Heart right ventricle (tissue), 16 donors: ENCODE measurements at regions not wholly inside any gene's neighbourhood (a gene's known extent, or its start where the extent isn't known, plus 50 kb on each side); places are given as distances from the start of the nearest gene placed in this dataset.

Experiments used
- ATAC-seq, 8 donors: fragments of 200-7000 bp; cut with Tn5 transposase; one replicate each; pipeline ENCODE4 v1.9.1; 2020; ENCODE audit warnings: mild to moderate bottlenecking in 8 of 8, moderate library complexity in 8 of 8, moderate number of reproducible peaks in 1 of 8
- DNase-seq, 2 donors: peaks; one replicate each; pipeline ENCODE4 v3.0.0-alpha.2; 2020
- H3K27ac ChIP-seq, 10 donors: fragments of 200-600 bp; sonication (generic) in 2 of 10; one replicate each; pipeline versions ENCODE4 v1.5.0 to v1.8.0; 2020 to 2022; ENCODE audit warnings: mild to moderate bottlenecking in 3 of 10
- H3K27me3 ChIP-seq, 7 donors: fragments of 200-600 bp; one replicate each; pipeline ENCODE4 v1.8.0; 2021 to 2022; ENCODE audit warnings: mild to moderate bottlenecking in 2 of 7
- H3K36me3 ChIP-seq, 9 donors: fragments of 200-600 bp; sonication (generic) in 1 of 9; one replicate each; pipeline versions ENCODE4 v1.5.0 to v1.8.0; 2020 to 2022; ENCODE audit warnings: mild to moderate bottlenecking in 2 of 9
- H3K4me1 ChIP-seq, 9 donors: fragments of 200-600 bp; sonication (generic) in 1 of 9; one replicate each; pipeline versions ENCODE4 v1.5.0 to v1.8.0; 2020 to 2022; ENCODE audit warnings: mild to moderate bottlenecking in 4 of 9
- H3K4me3 ChIP-seq, 10 donors: fragments of 200-600 bp; sonication (generic) in 2 of 10; one replicate each; pipeline versions ENCODE4 v1.5.0 to v1.8.0; 2020 to 2022; ENCODE audit warnings: mild to moderate bottlenecking in 7 of 10, moderate library complexity in 2 of 10
- H3K9me3 ChIP-seq, 11 donors: fragments of 200-600 bp in 10 of 11; sonication (generic) in 2 of 11; one replicate each; pipeline versions ENCODE4 v1.5.0 to v1.8.0; 2013 to 2022; ENCODE audit warnings: mild to moderate bottlenecking in 2 of 11, control low read depth in 1 of 11, moderate library complexity in 1 of 11
- CTCF ChIP-seq, 9 donors: fragments of 200-600 bp; sonication (generic) in 2 of 9; IDR thresholded peaks; one replicate each; pipeline versions ENCODE4 v1.5.0 to v1.8.0; 2021 to 2022; ENCODE audit warnings: antibody characterized with exemption in 9 of 9, mild to moderate bottlenecking in 5 of 9, moderate library complexity in 1 of 9
- WGBS, 2 donors: extraction: QIAGEN DNeasy Blood & Tissue Kit; methylation state at CpG; one replicate each; pipeline ENCODE4 v1.1.7; 2013; ENCODE audit warnings: inconsistent platforms in 1 of 2; 5-methylcytosine and 5-hydroxymethylcytosine counted together
- intact Hi-C, 10 donors: fragments of 100-400 bp; cut with DNase I; formaldehyde crosslinking; loops; one replicate each; pipeline versions ENCODE4 v1.11.1 to v1.14.2; 2022
- donor health status: Arrhythmogenic right ventricular cardiomyopathy.
- donor health status: ischemic (EF 13 %, LVEDD 7.1; RV severe dilation, severe dysfunction).
- donor health status: healthy with polysubstance abuse.
- donor health status: DM: no; HTN: yes; CAD: no.
- donor health status: DM: no; HTN: no; CAD: no.
- donor health status: ischemic (EF 25% LVEDD 6.9; RV normal size, moderate dysfunction).
- donor health status: ischemic (EF 25% LVEDD 5.7; RV mildly dilated, moderate dysfunction).
- donor health status: healthy.
- donor health status: DM: yes; HTN: yes; CAD: no.
- donor health status: Ischemic cardiomyopathy.
- donor health status: ischemic (EF 35%, LVEDD 5.7; RV mildly dilated, moderate dysfunction).
- donor health status: nonischemic (EF 11% LVEDD 7.7; RV severe dilation, severe dysfunction).
- donor health status: DM: yes; HTN: yes; CAD: no.
- donor health status: PGD.
- donor health status: ischemic (EF 29% LVEDD 5.4; RV normal size, mild dysfunction).
- donor health status: nonischemic (EF 23%, LVEDD 6.1; RV moderate dilation, normal function).

- Histone ChIP-seq H3K9me3 (peaks cover 0 to 13% (median 0%) of the 10 kb centered on the region in 11 donors), H3K27me3 (no peaks in the 10 kb centered on the region), H3K36me3 (no peaks in the 10 kb centered on the region), H3K4me1 (no peaks in the 10 kb centered on the region), H3K4me3 (no peak overlapping the region), H3K27ac (no peak overlapping the region)
- TF ChIP-seq CTCF (IDR thresholded peaks at IDR 0.05), result no peak
- 77 to 82% methylated on average over 3 of the region's 3 CpGs for WGBS, 2 donors
- ATAC-seq (no peak), DNase-seq (no peak)
- intact Hi-C loops, result no loop called here
These were observed 731.2 kb downstream of the TDRD15 start for GRCh38 chr2:21854938-21855337.

- intact Hi-C loops, result no loop called here
- no peaks in the 10 kb centered on the region for H3K27me3 ChIP-seq
- peaks cover 0 to 13% (median 0%) of the 10 kb centered on the region in 11 donors for H3K9me3 ChIP-seq
- no peak for DNase-seq
- no peak overlapping the region for H3K4me3 ChIP-seq
- ATAC-seq, result no peak
- no peaks in the 10 kb centered on the region for H3K4me1 ChIP-seq
- H3K27ac ChIP-seq, result no peak overlapping the region
- no peak for TF ChIP-seq CTCF (IDR thresholded peaks at IDR 0.05)
- WGBS, 2 donors, result 68 to 79% methylated on average over 3 of the region's 3 CpGs
- H3K36me3 ChIP-seq, result no peaks in the 10 kb centered on the region
These were observed 732.9 kb downstream of the TDRD15 start for GRCh38 chr2:21856708-21857107.

- no peak overlapping the region for H3K27ac ChIP-seq
- 76 to 78% methylated on average over 2 of the region's 2 CpGs for WGBS, 2 donors
- ATAC-seq (no peak), DNase-seq (no peak)
- peaks cover 0 to 13% (median 0%) of the 10 kb centered on the region in 11 donors for H3K9me3 ChIP-seq
- no peak for TF ChIP-seq CTCF (IDR thresholded peaks at IDR 0.05)
- no peaks in the 10 kb centered on the region for H3K4me1 ChIP-seq
- no peaks in the 10 kb centered on the region for H3K36me3 ChIP-seq
- H3K27me3 ChIP-seq, result peaks cover 0 to 1% (median 0%) of the 10 kb centered on the region in 7 donors
- intact Hi-C loops, result no loop called here
- H3K4me3 ChIP-seq, result no peak overlapping the region
These were observed 737.1 kb downstream of the TDRD15 start for GRCh38 chr2:21860907-21861306.

GRCh38 chr2:21866316-21866715 lies 742.5 kb downstream of the TDRD15 start:
- intact Hi-C loops, result no loop called here
- TF ChIP-seq CTCF (IDR thresholded peaks at IDR 0.05), result no peak
- DNase-seq, result no peak
- Histone ChIP-seq H3K27me3 (peaks cover 0 to 4% (median 0%) of the 10 kb centered on the region in 7 donors), H3K9me3 (peaks cover 0 to 8% (median 0%) of the 10 kb centered on the region in 11 donors), H3K4me1 (no peaks in the 10 kb centered on the region), H3K4me3 (no peak overlapping the region), H3K27ac (no peak overlapping the region), H3K36me3 (no peaks in the 10 kb centered on the region)
- WGBS, 2 donors, result 74 to 75% methylated on average over 5 of the region's 5 CpGs
- no peak for ATAC-seq
